ENCODE measurements at regions not wholly inside any gene's neighbourhood (a gene's known extent, or its start where the extent isn't known, plus 50 kb on each side); places are given as distances from the start of the nearest gene placed in this dataset.

GRCh38 chr2:220279372-220279771, 651.9 kb downstream of the SLC4A3 start (continued):
- TF ChIP-seq BRF2 (CRISPR knock-in tag; IDR thresholded peaks at IDR 0.05), result no peak
- no peak for TF ChIP-seq FOSL1 (CRISPR knock-in tag; IDR thresholded peaks at IDR 0.05; ENCODE audit: borderline replicate concordance)
- no peak for TF ChIP-seq SRSF4 (IDR thresholded peaks at IDR 0.05; ENCODE audit: low read depth, low read length, poor library complexity, severe bottlenecking)
- no peak for TF ChIP-seq BCLAF1 (IDR thresholded peaks at IDR 0.05)
- no peak for TF ChIP-seq SETDB1 (CRISPR knock-in tag; IDR thresholded peaks at IDR 0.05; ENCODE audit: borderline replicate concordance)
- no peak for TF ChIP-seq MEF2D (CRISPR knock-in tag; IDR thresholded peaks at IDR 0.05)
- TF ChIP-seq RFX3 (CRISPR knock-in tag; IDR thresholded peaks at IDR 0.05), result no peak
- TF ChIP-seq KAT2B (IDR thresholded peaks at IDR 0.05; ENCODE audit: borderline replicate concordance, low read depth, low read length), result no peak

- no peak overlapping the region for H3K4me3 ChIP-seq (replicated peaks in 1 of 3; ENCODE audit: insufficient read depth in 1 of 3, low read depth in 2 of 3, low read length in 3 of 3)
- intact Hi-C loops (cut with micrococcal nuclease; ENCODE audit: unreplicated experiment), result no loop called here
- no peak overlapping the region for H3K4me2 ChIP-seq (ENCODE audit: low read depth, low read length)
- no peak overlapping the region for H2AFZ ChIP-seq (ENCODE audit: low read length)
- in situ Hi-C loops (cut with HindIII; ENCODE audit: extremely low pct_ligation_motif_present, low pct_unique_long_range_greater_than_20kb), result no loop called here
- no peak overlapping the region for H3K27ac ChIP-seq (ENCODE audit: extremely low read length, insufficient read depth, low read length)
- TF ChIP-seq HOMEZ (CRISPR knock-in tag; IDR thresholded peaks at IDR 0.05; ENCODE audit: low read depth) (no peak), LCORL (IDR thresholded peaks at IDR 0.05) (no peak), LCORL (CRISPR knock-in tag; IDR thresholded peaks at IDR 0.05) (no peak), RBAK (CRISPR knock-in tag; IDR thresholded peaks at IDR 0.05) (no peak), PITX1 (CRISPR knock-in tag; IDR thresholded peaks at IDR 0.05) (no peak)
- ChIA-PET POLR2A (no interaction called here), CTCF (ENCODE audit: low intra/inter-chr PET ratio, low total read pairs) (no interaction called here)
- no peaks in the 10 kb centered on the region for H4K20me1 ChIP-seq (ENCODE audit: insufficient read depth, low read length)
- no peak for DNase-seq (ENCODE audit: low spot score)
- H3K9me3 ChIP-seq (ENCODE audit: low read length), result no peaks in the 10 kb centered on the region
- no peaks in the 10 kb centered on the region for H3K4me1 ChIP-seq (ENCODE audit: insufficient read depth, low read length)
- FAIRE-seq, result no peak
- no peak for ATAC-seq
- H3K36me3 ChIP-seq (replicated peaks in 1 of 2; ENCODE audit: control insufficient read depth in 1 of 2, insufficient read depth in 2 of 2, low read length in 2 of 2), result no peaks in the 10 kb centered on the region
- BruUV-seq (replicated peaks), result no TSS peak
- H3K9ac ChIP-seq (ENCODE audit: insufficient read depth, low read depth, low read length), result no peak overlapping the region
- no peaks in the 10 kb centered on the region for H3K27me3 ChIP-seq (ENCODE audit: control insufficient read depth in 1 of 2, insufficient read depth in 2 of 2, low read length in 2 of 2)
- H3K79me2 ChIP-seq (ENCODE audit: insufficient read depth, low read length), result no peaks in the 10 kb centered on the region
Observed at GRCh38 chr2:220279840-220280239, 652.4 kb downstream of the SLC4A3 start.
